A549 (cell line): ENCODE measurements at regions not wholly inside any gene's neighbourhood (a gene's known extent, or its start where the extent isn't known, plus 50 kb on each side); places are given as distances from the start of the nearest gene placed in this dataset.

Experiments
- CEBPB ChIP-seq, 2 experiments: fragments of >200 bp in 1 of 2; sonication (Bioruptor Twin) in 1 of 2; formaldehyde crosslinking in 1 of 2; IDR thresholded peaks; 2 replicates each; pipeline ENCODE4 v1.6.1; 2012 to 2016
- HDAC2 ChIP-seq: fragments of 200-600 bp; sonication (generic); IDR thresholded peaks from 2 replicates; pipeline ENCODE4 v1.6.1; 2016
- KDM5A ChIP-seq: fragments of 200-600 bp; sonication (generic); IDR thresholded peaks from 2 replicates; pipeline ENCODE4 v1.6.1; 2016; ENCODE audit warnings: antibody characterized with exemption, mild to moderate bottlenecking
- RAD21 ChIP-seq, 2 experiments: fragments of >200 bp in 1 of 2; sonication (Bioruptor Twin) in 1 of 2; formaldehyde crosslinking in 1 of 2; IDR thresholded peaks in 1 of 2; conservative IDR thresholded peaks in 1 of 2; 2 replicates in 1 of 2; 3 replicates in 1 of 2; pipeline ENCODE4 v1.6.1; 2012 to 2018; ENCODE audit warnings: inconsistent platforms in 1 of 2
- ZNF302 ChIP-seq: fragments of 250-450 bp; sonication (Bioruptor Pico); IDR thresholded peaks from 2 replicates; pipeline ENCODE4 v1.9.0; 2021; ENCODE audit warnings: inconsistent platforms, mild to moderate bottlenecking, moderate library complexity
- TF ChIP-seq, protein P1 (sequence below): fragments of >200 bp; sonication (Bioruptor Twin); formaldehyde crosslinking; IDR thresholded peaks from 3 replicates; pipeline ENCODE4 v1.5.1; 2016
- TF ChIP-seq, protein P2 (sequence below): fragments of 200-600 bp; sonication (generic); IDR thresholded peaks from 2 replicates; pipeline ENCODE4 v1.6.1; 2016; ENCODE audit warnings: antibody characterized with exemption, mild to moderate bottlenecking, moderate library complexity

DNA sequence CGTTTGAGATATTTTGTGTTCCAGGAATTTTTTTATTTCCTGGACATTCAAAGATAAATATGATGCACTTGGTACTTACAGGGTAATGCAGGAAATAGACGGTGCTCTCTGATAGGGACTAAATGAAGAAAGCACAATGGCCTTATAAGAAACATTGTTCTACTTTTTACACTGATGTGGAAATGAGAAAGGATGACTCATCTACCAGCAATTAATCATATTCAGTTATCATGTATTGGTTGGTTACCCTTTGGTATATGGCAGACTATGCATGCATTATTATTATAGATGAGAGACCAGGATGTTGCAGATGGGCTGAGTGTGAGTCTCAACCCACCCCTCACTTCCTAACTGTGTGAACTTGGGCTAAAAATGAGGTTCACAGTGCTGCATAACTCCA is 222.2 kb downstream of the FLRT2 start:
- TF ChIP-seq, protein P1, sequence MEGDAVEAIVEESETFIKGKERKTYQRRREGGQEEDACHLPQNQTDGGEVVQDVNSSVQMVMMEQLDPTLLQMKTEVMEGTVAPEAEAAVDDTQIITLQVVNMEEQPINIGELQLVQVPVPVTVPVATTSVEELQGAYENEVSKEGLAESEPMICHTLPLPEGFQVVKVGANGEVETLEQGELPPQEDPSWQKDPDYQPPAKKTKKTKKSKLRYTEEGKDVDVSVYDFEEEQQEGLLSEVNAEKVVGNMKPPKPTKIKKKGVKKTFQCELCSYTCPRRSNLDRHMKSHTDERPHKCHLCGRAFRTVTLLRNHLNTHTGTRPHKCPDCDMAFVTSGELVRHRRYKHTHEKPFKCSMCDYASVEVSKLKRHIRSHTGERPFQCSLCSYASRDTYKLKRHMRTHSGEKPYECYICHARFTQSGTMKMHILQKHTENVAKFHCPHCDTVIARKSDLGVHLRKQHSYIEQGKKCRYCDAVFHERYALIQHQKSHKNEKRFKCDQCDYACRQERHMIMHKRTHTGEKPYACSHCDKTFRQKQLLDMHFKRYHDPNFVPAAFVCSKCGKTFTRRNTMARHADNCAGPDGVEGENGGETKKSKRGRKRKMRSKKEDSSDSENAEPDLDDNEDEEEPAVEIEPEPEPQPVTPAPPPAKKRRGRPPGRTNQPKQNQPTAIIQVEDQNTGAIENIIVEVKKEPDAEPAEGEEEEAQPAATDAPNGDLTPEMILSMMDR = no peak
- TF ChIP-seq, protein P2, sequence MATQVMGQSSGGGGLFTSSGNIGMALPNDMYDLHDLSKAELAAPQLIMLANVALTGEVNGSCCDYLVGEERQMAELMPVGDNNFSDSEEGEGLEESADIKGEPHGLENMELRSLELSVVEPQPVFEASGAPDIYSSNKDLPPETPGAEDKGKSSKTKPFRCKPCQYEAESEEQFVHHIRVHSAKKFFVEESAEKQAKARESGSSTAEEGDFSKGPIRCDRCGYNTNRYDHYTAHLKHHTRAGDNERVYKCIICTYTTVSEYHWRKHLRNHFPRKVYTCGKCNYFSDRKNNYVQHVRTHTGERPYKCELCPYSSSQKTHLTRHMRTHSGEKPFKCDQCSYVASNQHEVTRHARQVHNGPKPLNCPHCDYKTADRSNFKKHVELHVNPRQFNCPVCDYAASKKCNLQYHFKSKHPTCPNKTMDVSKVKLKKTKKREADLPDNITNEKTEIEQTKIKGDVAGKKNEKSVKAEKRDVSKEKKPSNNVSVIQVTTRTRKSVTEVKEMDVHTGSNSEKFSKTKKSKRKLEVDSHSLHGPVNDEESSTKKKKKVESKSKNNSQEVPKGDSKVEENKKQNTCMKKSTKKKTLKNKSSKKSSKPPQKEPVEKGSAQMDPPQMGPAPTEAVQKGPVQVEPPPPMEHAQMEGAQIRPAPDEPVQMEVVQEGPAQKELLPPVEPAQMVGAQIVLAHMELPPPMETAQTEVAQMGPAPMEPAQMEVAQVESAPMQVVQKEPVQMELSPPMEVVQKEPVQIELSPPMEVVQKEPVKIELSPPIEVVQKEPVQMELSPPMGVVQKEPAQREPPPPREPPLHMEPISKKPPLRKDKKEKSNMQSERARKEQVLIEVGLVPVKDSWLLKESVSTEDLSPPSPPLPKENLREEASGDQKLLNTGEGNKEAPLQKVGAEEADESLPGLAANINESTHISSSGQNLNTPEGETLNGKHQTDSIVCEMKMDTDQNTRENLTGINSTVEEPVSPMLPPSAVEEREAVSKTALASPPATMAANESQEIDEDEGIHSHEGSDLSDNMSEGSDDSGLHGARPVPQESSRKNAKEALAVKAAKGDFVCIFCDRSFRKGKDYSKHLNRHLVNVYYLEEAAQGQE = no peak
- no peak for TF ChIP-seq RAD21 (conservative IDR thresholded peaks at IDR 0.05 in 1 of 2, IDR thresholded peaks at IDR 0.05 in 1 of 2)
- TF ChIP-seq ZNF302 (CRISPR knock-in tag) = no peak
- TF ChIP-seq HDAC2 = no peak
- no peak for TF ChIP-seq CEBPB (IDR thresholded peaks at IDR 0.05)
- TF ChIP-seq KDM5A = no peak
